ENCODE measurements at regions not wholly inside any gene's neighbourhood (a gene's known extent, or its start where the extent isn't known, plus 50 kb on each side); places are given as distances from the start of the nearest gene placed in this dataset.
"Not testable (repeated sequence)": the region's sequence is repeated elsewhere in the genome, so short reads cannot be mapped to it uniquely, and the experiment has no call there.

GRCh38 chr2:65607662-65608305 is 175.4 kb upstream of the SPRED2 start:
- Histone ChIP-seq H3K4me3 (ENCODE audit: low read length) (no peak overlapping the region), H3K36me3 (ENCODE audit: control insufficient read depth, insufficient read depth, low read length, severe bottlenecking) (no peaks in the 10 kb centered on the region)
- no peak for DNase-seq (ENCODE audit: low read depth)

GRCh38 chr2:65605743-65606058 is 173.3 kb upstream of the SPRED2 start:
- H3K9ac ChIP-seq (ENCODE audit: low read length), result no peak overlapping the region
- peaks cover 8% of the 10 kb centered on the region for H3K4me1 ChIP-seq (ENCODE audit: control insufficient read depth, insufficient read depth, low read length)
- H3K27me3 ChIP-seq (replicated peaks; ENCODE audit: control insufficient read depth, insufficient read depth, low read length), result peaks cover 10% of the 10 kb centered on the region
- DNase-seq (ENCODE audit: low read depth), result no peak
- no peaks in the 10 kb centered on the region for H3K9me3 ChIP-seq (ENCODE audit: control insufficient read depth, low read length)
- H3K4me3 ChIP-seq (ENCODE audit: low read length), result no peak overlapping the region
- no peaks in the 10 kb centered on the region for H3K36me3 ChIP-seq (ENCODE audit: control insufficient read depth, insufficient read depth, low read length, severe bottlenecking)

More at GRCh38 chr2:65607662-65608305, 175.4 kb upstream of the SPRED2 start:
- Histone ChIP-seq H3K9ac (ENCODE audit: low read length) (no peak overlapping the region), H3K9me3 (ENCODE audit: control insufficient read depth, low read length) (no peaks in the 10 kb centered on the region), H3K27me3 (replicated peaks; ENCODE audit: control insufficient read depth, insufficient read depth, low read length) (peaks cover 10% of the 10 kb centered on the region), H3K4me1 (ENCODE audit: control insufficient read depth, insufficient read depth, low read length) (peaks cover 10% of the 10 kb centered on the region)

- no peak overlapping the region for H3K4me3 ChIP-seq (ENCODE audit: low read length)
- DNase-seq (ENCODE audit: low read depth), result no peak
Measured at GRCh38 chr2:65605058-65605742, 172.8 kb upstream of the SPRED2 start.

GRCh38 chr2:65604246-65604645 is 171.8 kb upstream of the SPRED2 start:
- H3K9ac ChIP-seq (ENCODE audit: low read length), result no peak overlapping the region
- DNase-seq (ENCODE audit: low read depth), result peak; percentile 27
- H3K27me3 ChIP-seq (replicated peaks; ENCODE audit: control insufficient read depth, insufficient read depth, low read length), result peaks cover 10% of the 10 kb centered on the region
- peaks cover 8% of the 10 kb centered on the region for H3K4me1 ChIP-seq (ENCODE audit: control insufficient read depth, insufficient read depth, low read length)
- H3K9me3 ChIP-seq (ENCODE audit: control insufficient read depth, low read length), result no peaks in the 10 kb centered on the region
- H3K36me3 ChIP-seq (ENCODE audit: control insufficient read depth, insufficient read depth, low read length, severe bottlenecking), result no peaks in the 10 kb centered on the region
- no peak overlapping the region for H3K4me3 ChIP-seq (ENCODE audit: low read length)

More at GRCh38 chr2:65605058-65605742, 172.8 kb upstream of the SPRED2 start:
- Histone ChIP-seq H3K4me1 (ENCODE audit: control insufficient read depth, insufficient read depth, low read length) (peaks cover 8% of the 10 kb centered on the region), H3K9me3 (ENCODE audit: control insufficient read depth, low read length) (no peaks in the 10 kb centered on the region), H3K9ac (ENCODE audit: low read length) (no peak overlapping the region), H3K36me3 (ENCODE audit: control insufficient read depth, insufficient read depth, low read length, severe bottlenecking) (no peaks in the 10 kb centered on the region), H3K27me3 (replicated peaks; ENCODE audit: control insufficient read depth, insufficient read depth, low read length) (peaks cover 10% of the 10 kb centered on the region)

- no peaks in the 10 kb centered on the region for H3K36me3 ChIP-seq (ENCODE audit: control insufficient read depth, insufficient read depth, low read length, severe bottlenecking)
- no peak overlapping the region for H3K4me3 ChIP-seq (ENCODE audit: low read length)
- H3K9ac ChIP-seq (ENCODE audit: low read length), result no peak overlapping the region
- H3K4me1 ChIP-seq (ENCODE audit: control insufficient read depth, insufficient read depth, low read length), result peaks cover 8% of the 10 kb centered on the region
- H3K27me3 ChIP-seq (replicated peaks; ENCODE audit: control insufficient read depth, insufficient read depth, low read length), result no peaks in the 10 kb centered on the region
- no peak for DNase-seq (ENCODE audit: low read depth)
- H3K9me3 ChIP-seq (ENCODE audit: control insufficient read depth, low read length), result no peaks in the 10 kb centered on the region
Measured at GRCh38 chr2:65602603-65603235, 170.3 kb upstream of the SPRED2 start.

GRCh38 chr2:65600871-65601270 is 168.5 kb upstream of the SPRED2 start:
- H3K9ac ChIP-seq (ENCODE audit: low read length); H3K36me3 ChIP-seq (ENCODE audit: control insufficient read depth, insufficient read depth, low read length, severe bottlenecking); H3K27me3 ChIP-seq (replicated peaks; ENCODE audit: control insufficient read depth, insufficient read depth, low read length); DNase-seq (ENCODE audit: low read depth); H3K4me3 ChIP-seq (ENCODE audit: low read length); H3K9me3 ChIP-seq (ENCODE audit: control insufficient read depth, low read length): not testable (repeated sequence)
- peaks cover 12% of the 10 kb centered on the region for H3K4me1 ChIP-seq (ENCODE audit: control insufficient read depth, insufficient read depth, low read length)

- not testable (repeated sequence) for H3K4me3 ChIP-seq (ENCODE audit: low read length); H3K27me3 ChIP-seq (replicated peaks; ENCODE audit: control insufficient read depth, insufficient read depth, low read length); H3K9ac ChIP-seq (ENCODE audit: low read length); H3K36me3 ChIP-seq (ENCODE audit: control insufficient read depth, insufficient read depth, low read length, severe bottlenecking); H3K9me3 ChIP-seq (ENCODE audit: control insufficient read depth, low read length); DNase-seq (ENCODE audit: low read depth)
- peaks cover 16% of the 10 kb centered on the region for H3K4me1 ChIP-seq (ENCODE audit: control insufficient read depth, insufficient read depth, low read length)
Measured at GRCh38 chr2:65600351-65600750, 168.0 kb upstream of the SPRED2 start.

GRCh38 chr2:65599693-65600092 is 167.3 kb upstream of the SPRED2 start:
- Histone ChIP-seq H3K27me3 (replicated peaks; ENCODE audit: control insufficient read depth, insufficient read depth, low read length) (no peaks in the 10 kb centered on the region), H3K36me3 (ENCODE audit: control insufficient read depth, insufficient read depth, low read length, severe bottlenecking) (no peaks in the 10 kb centered on the region), H3K9me3 (ENCODE audit: control insufficient read depth, low read length) (no peaks in the 10 kb centered on the region), H3K9ac (ENCODE audit: low read length) (no peak overlapping the region), H3K4me1 (ENCODE audit: control insufficient read depth, insufficient read depth, low read length) (peaks cover 16% of the 10 kb centered on the region), H3K4me3 (ENCODE audit: low read length) (no peak overlapping the region)
- DNase-seq (ENCODE audit: low read depth), result no peak

GRCh38 chr2:65598996-65599395 is 166.6 kb upstream of the SPRED2 start:
- Histone ChIP-seq H3K9ac (ENCODE audit: low read length) (no peak overlapping the region), H3K4me3 (ENCODE audit: low read length) (no peak overlapping the region), H3K36me3 (ENCODE audit: control insufficient read depth, insufficient read depth, low read length, severe bottlenecking) (no peaks in the 10 kb centered on the region), H3K4me1 (ENCODE audit: control insufficient read depth, insufficient read depth, low read length) (peaks cover 16% of the 10 kb centered on the region), H3K9me3 (ENCODE audit: control insufficient read depth, low read length) (peaks cover 3% of the 10 kb centered on the region), H3K27me3 (replicated peaks; ENCODE audit: control insufficient read depth, insufficient read depth, low read length) (no peaks in the 10 kb centered on the region)
- no peak for DNase-seq (ENCODE audit: low read depth)

- Histone ChIP-seq H3K9me3 (ENCODE audit: control insufficient read depth, low read length) (peaks cover 3% of the 10 kb centered on the region), H3K4me3 (ENCODE audit: low read length) (no peak overlapping the region), H3K4me1 (ENCODE audit: control insufficient read depth, insufficient read depth, low read length) (peaks cover 16% of the 10 kb centered on the region), H3K9ac (ENCODE audit: low read length) (no peak overlapping the region), H3K27me3 (replicated peaks; ENCODE audit: control insufficient read depth, insufficient read depth, low read length) (no peaks in the 10 kb centered on the region), H3K36me3 (ENCODE audit: control insufficient read depth, insufficient read depth, low read length, severe bottlenecking) (no peaks in the 10 kb centered on the region)
- no peak for DNase-seq (ENCODE audit: low read depth)
Measured at GRCh38 chr2:65598264-65598663, 165.9 kb upstream of the SPRED2 start.

- no peaks in the 10 kb centered on the region for H3K27me3 ChIP-seq (replicated peaks; ENCODE audit: control insufficient read depth, insufficient read depth, low read length)
- DNase-seq (ENCODE audit: low read depth), result no peak
- H3K36me3 ChIP-seq (ENCODE audit: control insufficient read depth, insufficient read depth, low read length, severe bottlenecking), result no peaks in the 10 kb centered on the region
Measured at GRCh38 chr2:65595630-65596029, 163.2 kb upstream of the SPRED2 start.

More at GRCh38 chr2:65595630-65596029, 163.2 kb upstream of the SPRED2 start:
- H3K9me3 ChIP-seq (ENCODE audit: control insufficient read depth, low read length), result peaks cover 3% of the 10 kb centered on the region
- no peak overlapping the region for H3K9ac ChIP-seq (ENCODE audit: low read length)
- H3K4me1 ChIP-seq (ENCODE audit: control insufficient read depth, insufficient read depth, low read length), result peaks cover 9% of the 10 kb centered on the region
- H3K4me3 ChIP-seq (ENCODE audit: low read length), result no peak overlapping the region

Measured in adipocyte (in vitro differentiated cells).